WERI-Rb-1 (cell line): ENCODE measurements at regions not wholly inside any gene's neighbourhood (a gene's known extent, or its start where the extent isn't known, plus 50 kb on each side); places are given as distances from the start of the nearest gene placed in this dataset.

Experiments
- DNase-seq: peaks from one replicate; pipeline ENCODE4 v3.0.0-alpha.2; 2020
- H3K27ac ChIP-seq: fragments of 250-450 bp; sonication (Bioruptor Pico); 2 replicates; pipeline ENCODE4 v1.5.1; 2020; ENCODE audit warnings: mild to moderate bottlenecking, moderate library complexity
- H3K27me3 ChIP-seq: fragments of 250-450 bp; sonication (Bioruptor Pico); 2 replicates; pipeline ENCODE4 v1.5.1; 2021; ENCODE audit warnings: mild to moderate bottlenecking, low read depth, moderate library complexity; ENCODE audit not compliant: insufficient read depth, severe bottlenecking
- H3K36me3 ChIP-seq: fragments of 250-450 bp; sonication (Bioruptor Pico); 2 replicates; pipeline ENCODE4 v1.5.1; 2020; ENCODE audit warnings: mild to moderate bottlenecking, moderate library complexity
- H3K4me3 ChIP-seq: 2 replicates; pipeline ENCODE4 v1.5.1; 2011; ENCODE audit warnings: low read depth, mild to moderate bottlenecking, control low read depth, low read length
- H3K9me3 ChIP-seq: fragments of 250-450 bp; sonication (Bioruptor Pico); 2 replicates; pipeline ENCODE4 v1.5.1; 2021; ENCODE audit warnings: mild to moderate bottlenecking, moderate library complexity; ENCODE audit not compliant: severe bottlenecking
- CTCF ChIP-seq: IDR thresholded peaks from 2 replicates; pipeline ENCODE4 v1.5.1; 2011; ENCODE audit warnings: low read depth, mild to moderate bottlenecking, control low read depth, inconsistent platforms, low read length

GRCh38 chr9:71213633-71214032 lies 92.2 kb upstream of the TRPM3 start:
- Histone ChIP-seq H3K36me3 (no peaks in the 10 kb centered on the region), H3K27ac (no peak overlapping the region), H3K27me3 (no peaks in the 10 kb centered on the region), H3K4me3 (no peak overlapping the region), H3K9me3 (no peaks in the 10 kb centered on the region)
- TF ChIP-seq CTCF, result no peak
- no peak for DNase-seq

GRCh38 chr9:71210326-71210725 lies 88.9 kb upstream of the TRPM3 start:
- Histone ChIP-seq H3K27me3 (no peaks in the 10 kb centered on the region), H3K9me3 (no peaks in the 10 kb centered on the region)
- TF ChIP-seq CTCF, result no peak

GRCh38 chr9:71209890-71210289 lies 88.5 kb upstream of the TRPM3 start:
- no peak for TF ChIP-seq CTCF
- H3K27me3 ChIP-seq, result no peaks in the 10 kb centered on the region
- H3K9me3 ChIP-seq, result no peaks in the 10 kb centered on the region
- no peaks in the 10 kb centered on the region for H3K36me3 ChIP-seq
- no peak for DNase-seq
- no peak overlapping the region for H3K27ac ChIP-seq
- H3K4me3 ChIP-seq, result no peak overlapping the region

More at GRCh38 chr9:71210326-71210725, 88.9 kb upstream of the TRPM3 start:
- Histone ChIP-seq H3K36me3 (no peaks in the 10 kb centered on the region), H3K4me3 (no peak overlapping the region), H3K27ac (no peak overlapping the region)
- no peak for DNase-seq

GRCh38 chr9:71202931-71203330 lies 81.5 kb upstream of the TRPM3 start:
- DNase-seq, result no peak
- no peak overlapping the region for H3K27ac ChIP-seq
- H3K27me3 ChIP-seq, result no peaks in the 10 kb centered on the region
- H3K4me3 ChIP-seq, result no peak overlapping the region
- H3K9me3 ChIP-seq, result peaks cover 3% of the 10 kb centered on the region
- H3K36me3 ChIP-seq, result no peaks in the 10 kb centered on the region
- no peak for TF ChIP-seq CTCF

GRCh38 chr9:71191708-71192107 lies 70.3 kb upstream of the TRPM3 start:
- no peaks in the 10 kb centered on the region for H3K9me3 ChIP-seq
- no peaks in the 10 kb centered on the region for H3K27me3 ChIP-seq
- H3K36me3 ChIP-seq, result no peaks in the 10 kb centered on the region
- H3K27ac ChIP-seq, result no peak overlapping the region
- no peak for DNase-seq
- no peak overlapping the region for H3K4me3 ChIP-seq
- no peak for TF ChIP-seq CTCF

- H3K36me3 ChIP-seq, result no peaks in the 10 kb centered on the region
- no peak overlapping the region for H3K4me3 ChIP-seq
- H3K27ac ChIP-seq, result no peak overlapping the region
- no peaks in the 10 kb centered on the region for H3K27me3 ChIP-seq
- TF ChIP-seq CTCF, result no peak
- no peak for DNase-seq
- H3K9me3 ChIP-seq, result no peaks in the 10 kb centered on the region
Observed at GRCh38 chr9:71183251-71183650, 61.8 kb upstream of the TRPM3 start.
